ENCODE measurements at regions not wholly inside any gene's neighbourhood (a gene's known extent, or its start where the extent isn't known, plus 50 kb on each side); places are given as distances from the start of the nearest gene placed in this dataset.

- TF ChIP-seq CTCF (IDR thresholded peaks at IDR 0.05; ENCODE audit: poor library complexity, severe bottlenecking), result no peak
- no peak for TF ChIP-seq POLR2AphosphoS5 (IDR thresholded peaks at IDR 0.05)
- no peak for TF ChIP-seq EZH2 (IDR thresholded peaks at IDR 0.05; ENCODE audit: borderline replicate concordance, insufficient read depth, low read length, poor library complexity, severe bottlenecking)
Observed at GRCh38 chr1:222060210-222060916, 318.5 kb upstream of the DUSP10 start.

All from neural cell (in vitro differentiated cells).